AG04449 (cell line): ENCODE measurements at regions not wholly inside any gene's neighbourhood (a gene's known extent, or its start where the extent isn't known, plus 50 kb on each side); places are given as distances from the start of the nearest gene placed in this dataset.

Source experiments
- CTCF ChIA-PET: fragments of 350-600 bp; formaldehyde crosslinking; extraction: SDS; loops from one replicate; lab custom pipeline; 2021; ENCODE audit warnings: antibody characterized with exemption; lab: Yijun Ruan, JAX
- POLR2A ChIA-PET: fragments of 400-600, 350-600 bp; formaldehyde crosslinking; extraction: SDS; loops from one replicate; lab custom pipeline; 2020; ENCODE audit warnings: antibody characterized with exemption, inconsistent platforms; lab: Yijun Ruan, JAX
- DNase-seq: peaks from one replicate; pipeline ENCODE4 v3.0.0-alpha.2; 2010; ENCODE audit warnings: low read depth, low spot score
- H3K4me3 ChIP-seq: 2 replicates; pipeline ENCODE4 v1.5.1; 2011; ENCODE audit warnings: low read depth, mild to moderate bottlenecking, control low read depth, low read length
- TF ChIP-seq, protein P1 (sequence below): IDR thresholded peaks from one replicate; pipeline ENCODE4 v1.5.1; 2011; ENCODE audit warnings: mild to moderate bottlenecking, moderate library complexity, low read length, control low read depth, inconsistent platforms; ENCODE audit not compliant: insufficient read depth; ENCODE audit errors: missing control alignments

GRCh38 chr14:89675590-89675989, 258.6 kb upstream of the FOXN3 start:
- CTCF ChIA-PET, result interaction anchor here (0.5 to 0.8 kb wide), 2 partner anchors 15 to 34 kb away, joined by 3 read pairs; no protein-coding TSS in a partner anchor
- no peak overlapping the region for H3K4me3 ChIP-seq
- POLR2A ChIA-PET, result no interaction called here
- no peak for DNase-seq
- TF ChIP-seq, protein P1, sequence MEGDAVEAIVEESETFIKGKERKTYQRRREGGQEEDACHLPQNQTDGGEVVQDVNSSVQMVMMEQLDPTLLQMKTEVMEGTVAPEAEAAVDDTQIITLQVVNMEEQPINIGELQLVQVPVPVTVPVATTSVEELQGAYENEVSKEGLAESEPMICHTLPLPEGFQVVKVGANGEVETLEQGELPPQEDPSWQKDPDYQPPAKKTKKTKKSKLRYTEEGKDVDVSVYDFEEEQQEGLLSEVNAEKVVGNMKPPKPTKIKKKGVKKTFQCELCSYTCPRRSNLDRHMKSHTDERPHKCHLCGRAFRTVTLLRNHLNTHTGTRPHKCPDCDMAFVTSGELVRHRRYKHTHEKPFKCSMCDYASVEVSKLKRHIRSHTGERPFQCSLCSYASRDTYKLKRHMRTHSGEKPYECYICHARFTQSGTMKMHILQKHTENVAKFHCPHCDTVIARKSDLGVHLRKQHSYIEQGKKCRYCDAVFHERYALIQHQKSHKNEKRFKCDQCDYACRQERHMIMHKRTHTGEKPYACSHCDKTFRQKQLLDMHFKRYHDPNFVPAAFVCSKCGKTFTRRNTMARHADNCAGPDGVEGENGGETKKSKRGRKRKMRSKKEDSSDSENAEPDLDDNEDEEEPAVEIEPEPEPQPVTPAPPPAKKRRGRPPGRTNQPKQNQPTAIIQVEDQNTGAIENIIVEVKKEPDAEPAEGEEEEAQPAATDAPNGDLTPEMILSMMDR, result no peak

DNA sequence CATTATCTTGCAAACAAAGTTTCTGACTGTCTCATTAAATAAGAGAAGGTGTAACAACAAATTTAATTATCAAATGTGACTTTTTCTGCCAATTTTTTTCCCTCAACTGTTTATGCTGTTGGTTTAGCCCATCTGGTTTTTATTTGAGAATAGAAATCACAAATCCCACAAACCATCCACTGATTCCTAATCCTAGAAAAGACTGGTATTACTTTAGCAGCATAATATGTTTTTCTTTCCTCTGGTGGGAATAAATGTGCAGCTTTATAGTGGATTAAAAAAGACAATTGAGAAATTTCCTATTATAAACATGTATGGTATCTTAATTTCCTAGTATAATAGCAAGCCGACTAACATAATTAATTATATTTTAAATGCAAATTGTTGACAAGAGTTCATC, 257.9 kb upstream of the FOXN3 start:
- CTCF ChIA-PET, result interaction anchor here (0.5 to 0.8 kb wide), 2 partner anchors 16 to 33 kb away, joined by 3 read pairs; no protein-coding TSS in a partner anchor
- TF ChIP-seq, protein P1, result no peak
- POLR2A ChIA-PET, result no interaction called here
- no peak for DNase-seq
- no peak overlapping the region for H3K4me3 ChIP-seq

DNA sequence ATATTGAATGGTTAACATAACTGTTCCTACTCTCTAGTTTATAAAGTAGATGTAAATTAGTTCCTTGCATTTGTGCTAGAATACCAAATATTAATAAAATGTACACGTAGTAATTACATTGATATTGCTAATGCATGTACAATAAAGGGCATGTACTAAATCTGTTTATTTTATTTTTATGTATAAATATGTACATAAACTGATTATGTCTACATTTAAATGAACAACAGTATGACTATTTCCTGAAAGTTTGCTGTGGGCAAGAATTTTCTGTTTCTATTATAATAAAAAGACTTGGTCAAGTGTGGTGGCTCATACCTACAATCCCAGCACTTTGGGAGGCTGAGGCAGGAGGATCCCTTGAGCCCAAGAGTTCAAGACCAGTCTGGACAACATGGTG, 257.2 kb upstream of the FOXN3 start:
- no peak overlapping the region for H3K4me3 ChIP-seq
- TF ChIP-seq, protein P1, result no peak
- ChIA-PET POLR2A (interaction anchor here (0.6 kb wide), 1 partner anchor 300 kb away, joined by 3 read pairs; no protein-coding TSS in a partner anchor), CTCF (interaction anchor here (1.0 kb wide), 1 partner anchor 496 kb away, joined by 3 read pairs; no protein-coding TSS in a partner anchor)
- DNase-seq, result no peak

GRCh38 chr14:89673512-89674225, 256.6 kb upstream of the FOXN3 start:
- ChIA-PET CTCF (interaction anchor here (0.7 to 1.0 kb wide), 2 partner anchors 496 to 560 kb away, joined by 3 read pairs; no protein-coding TSS in a partner anchor), POLR2A (interaction anchor here (0.6 kb wide), 1 partner anchor 299 kb away, joined by 3 read pairs; no protein-coding TSS in a partner anchor)
- no peak for DNase-seq
- H3K4me3 ChIP-seq, result no peak overlapping the region
- TF ChIP-seq, protein P1, result no peak

GRCh38 chr14:89672636-89673511, 255.8 kb upstream of the FOXN3 start:
- TF ChIP-seq, protein P1, result no peak
- no peak for DNase-seq
- no peak overlapping the region for H3K4me3 ChIP-seq
- ChIA-PET CTCF (interaction anchor here (0.7 to 1.0 kb wide), 2 partner anchors 495 to 559 kb away, joined by 3 read pairs; no protein-coding TSS in a partner anchor), POLR2A (no interaction called here)
